ENCODE measurements at regions not wholly inside any gene's neighbourhood (a gene's known extent, or its start where the extent isn't known, plus 50 kb on each side); places are given as distances from the start of the nearest gene placed in this dataset.

DNA sequence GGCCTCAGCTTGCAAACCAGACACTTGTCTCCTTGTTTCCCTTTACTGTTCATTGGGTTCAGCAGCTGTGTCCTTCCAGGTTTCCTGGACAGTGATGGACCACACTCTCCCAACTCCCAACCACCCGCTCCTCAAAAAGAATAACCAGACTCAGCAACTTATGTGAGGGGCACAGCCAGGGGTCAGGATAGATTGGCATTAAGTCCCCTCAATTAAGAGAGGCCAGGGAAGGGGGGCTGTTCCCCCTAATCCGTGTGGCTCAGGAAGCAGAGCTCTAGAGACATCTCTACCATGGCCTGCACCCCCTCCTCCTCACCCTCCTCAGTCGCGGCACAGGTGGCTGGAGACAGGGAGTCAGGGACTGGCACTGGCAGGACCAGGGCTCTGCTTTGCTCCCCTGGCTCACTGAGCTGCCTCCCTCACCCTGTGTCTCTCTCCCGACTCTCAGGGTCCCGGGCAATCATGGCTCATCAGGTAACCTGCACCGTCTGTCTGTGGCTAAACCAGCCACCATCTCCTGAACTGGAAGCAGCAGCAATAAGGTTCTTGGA is 111.7 kb downstream of the ZNF280B start:
- DNase-seq (ENCODE audit: low read depth) = no peak

DNA sequence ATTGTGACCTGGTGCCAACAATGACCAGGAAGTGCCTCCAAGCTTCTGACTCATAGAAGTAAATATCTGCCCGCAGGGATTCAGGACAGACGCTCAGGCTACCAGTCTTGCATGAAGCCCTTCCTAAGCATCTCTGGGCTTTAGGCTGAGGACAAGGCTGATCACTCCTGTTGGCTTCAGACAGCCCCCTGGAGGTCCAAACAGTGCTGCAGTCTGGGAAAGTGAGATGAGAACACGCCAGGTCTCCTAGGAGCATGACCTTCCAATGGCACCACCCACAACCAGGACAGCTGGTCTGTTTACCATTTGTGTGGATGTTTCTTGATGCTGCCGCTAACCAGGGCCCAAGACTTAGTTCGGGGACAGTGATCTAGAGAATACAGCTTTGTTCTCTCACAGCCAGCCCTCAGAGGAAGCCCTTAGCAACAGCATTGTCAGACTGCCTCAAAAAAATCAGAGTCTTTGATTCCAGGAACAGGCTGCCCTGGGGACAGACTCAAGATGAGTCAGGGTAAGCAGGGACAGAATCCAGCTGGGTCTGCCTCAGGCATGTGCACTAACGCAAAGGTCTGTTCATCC is 111.2 kb downstream of the ZNF280B start:
- DNase-seq (ENCODE audit: low read depth) = no peak

DNA sequence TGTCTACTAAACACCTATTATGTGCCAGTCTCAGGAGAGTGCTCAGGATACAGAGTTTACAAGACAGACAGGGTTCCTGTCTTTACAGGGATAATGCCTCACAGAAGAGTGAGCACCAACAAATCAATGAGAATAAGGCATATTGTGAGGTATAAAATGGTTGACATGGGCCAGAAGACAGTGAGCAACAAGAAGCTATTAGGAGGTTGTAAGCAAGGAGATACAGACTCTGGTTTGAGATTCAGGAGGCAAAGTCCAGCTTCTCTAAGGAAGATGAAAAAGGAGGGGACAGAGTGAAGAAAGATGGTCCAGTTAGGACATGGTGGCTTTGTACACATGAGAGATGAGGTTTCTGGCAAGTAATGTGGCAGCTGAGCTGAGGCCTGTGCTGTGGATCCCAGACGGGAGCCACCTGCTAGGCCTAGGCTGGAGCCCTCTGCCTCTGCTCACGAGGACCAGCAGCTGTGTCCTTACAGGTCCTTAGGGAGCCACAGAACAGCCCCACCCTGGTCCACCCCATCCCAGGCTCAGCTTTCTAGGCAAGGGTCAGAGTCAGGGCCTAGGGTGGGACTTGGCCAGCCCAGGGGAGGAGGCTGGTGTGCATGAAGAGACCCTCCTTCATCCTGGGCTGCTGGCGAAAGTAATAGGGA is 110.5 kb downstream of the ZNF280B start:
- no peak for DNase-seq (ENCODE audit: low read depth)

DNA sequence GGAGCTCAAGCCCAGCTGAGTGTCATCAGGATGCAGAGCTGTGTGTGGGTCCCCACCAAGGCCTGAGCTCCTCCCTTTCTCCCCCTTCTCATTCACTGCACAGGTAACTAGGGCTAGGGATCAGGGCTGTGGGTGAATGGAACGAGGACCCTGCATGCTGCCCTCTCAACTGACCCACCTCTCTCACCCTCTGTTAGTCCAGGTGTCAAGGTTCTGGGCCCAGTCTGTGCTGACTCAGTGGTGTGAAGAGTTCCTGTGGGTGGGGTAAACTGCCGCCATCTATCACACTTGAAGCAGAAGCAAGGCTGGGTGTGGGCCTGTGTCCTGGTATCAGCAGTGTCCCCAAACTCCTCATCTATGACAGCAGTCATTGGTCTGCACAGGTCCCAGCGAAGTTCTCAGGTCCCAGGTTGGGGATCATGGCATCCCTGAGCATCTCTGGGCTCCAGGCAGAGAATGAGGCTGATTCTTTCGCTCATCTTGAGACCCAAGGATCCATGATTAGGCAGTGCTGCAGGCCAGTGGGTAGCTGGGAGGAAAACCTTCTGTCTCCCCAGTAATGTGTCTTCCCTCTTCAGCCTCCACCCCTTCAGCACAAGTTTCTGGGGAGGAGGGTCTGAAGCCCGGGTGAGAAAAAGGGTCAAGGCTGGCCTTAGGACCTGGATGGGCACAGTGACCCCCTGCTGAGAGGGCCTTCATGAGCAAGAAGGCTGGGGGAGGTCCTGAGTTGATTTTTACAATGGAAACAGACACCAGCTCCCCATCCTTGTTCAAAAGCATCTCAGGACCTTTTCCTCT is 109.8 kb downstream of the ZNF280B start:
- DNase-seq (ENCODE audit: low read depth) = no peak

DNA sequence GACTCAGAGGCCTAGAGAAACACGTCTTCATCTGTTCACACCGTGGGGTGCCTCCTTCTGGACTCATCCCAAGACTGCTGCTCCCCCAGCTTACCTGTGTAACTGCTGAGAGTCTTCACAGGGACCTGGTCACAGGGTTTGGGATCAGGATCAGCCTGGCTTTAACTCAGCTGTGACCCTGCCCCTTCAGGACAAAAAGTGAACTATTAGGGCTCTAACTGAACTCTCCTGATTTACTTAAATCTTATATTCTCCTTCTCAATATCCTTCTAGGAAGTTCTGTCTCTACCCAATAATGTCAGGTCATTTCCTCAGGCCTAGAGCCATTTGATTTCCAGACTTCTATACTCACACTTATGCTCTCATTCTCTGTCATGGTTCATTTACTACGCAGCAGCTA is 108.4 kb downstream of the ZNF280B start:
- no peak for DNase-seq (ENCODE audit: low read depth)

DNA sequence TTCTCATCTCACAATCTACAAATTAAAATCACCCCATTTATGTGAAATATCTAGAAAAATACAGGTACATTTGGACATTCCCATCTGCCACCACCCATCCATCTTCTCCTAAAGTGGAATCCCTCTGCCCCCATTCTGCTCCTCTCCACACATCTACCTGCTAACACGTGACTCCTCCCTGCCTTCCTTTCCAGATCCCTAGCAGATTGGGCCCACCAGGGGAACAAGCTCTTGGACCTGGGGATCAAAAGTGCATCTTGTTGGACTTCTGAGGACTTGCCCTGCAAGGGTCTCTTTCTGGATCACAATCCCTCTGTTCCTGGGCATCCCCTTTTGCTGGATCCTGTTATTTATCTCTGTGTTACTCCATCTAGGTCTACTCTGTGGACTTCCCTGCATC is 107.6 kb downstream of the ZNF280B start:
- no peak for DNase-seq (ENCODE audit: low read depth)

DNA sequence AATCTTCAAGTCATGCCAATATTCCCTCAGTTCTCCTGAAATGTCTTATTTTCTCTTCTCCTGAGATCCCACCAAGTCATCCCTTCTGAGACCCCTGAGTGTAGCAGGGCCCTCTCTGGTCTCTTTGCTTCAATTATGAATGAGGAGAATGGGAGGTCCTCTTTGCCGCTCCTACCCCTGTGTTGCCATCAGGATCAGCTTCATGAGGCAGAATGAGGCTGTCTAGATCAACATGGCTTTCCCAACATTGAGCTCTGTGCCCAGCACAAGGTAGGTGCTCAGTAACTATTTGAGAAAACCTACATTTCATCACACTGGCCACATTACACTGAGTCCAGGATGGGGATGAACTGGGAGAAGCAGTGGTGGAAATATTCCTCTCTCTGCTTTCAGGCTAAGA is 107.2 kb downstream of the ZNF280B start:
- DNase-seq (ENCODE audit: low read depth) = no peak

DNA sequence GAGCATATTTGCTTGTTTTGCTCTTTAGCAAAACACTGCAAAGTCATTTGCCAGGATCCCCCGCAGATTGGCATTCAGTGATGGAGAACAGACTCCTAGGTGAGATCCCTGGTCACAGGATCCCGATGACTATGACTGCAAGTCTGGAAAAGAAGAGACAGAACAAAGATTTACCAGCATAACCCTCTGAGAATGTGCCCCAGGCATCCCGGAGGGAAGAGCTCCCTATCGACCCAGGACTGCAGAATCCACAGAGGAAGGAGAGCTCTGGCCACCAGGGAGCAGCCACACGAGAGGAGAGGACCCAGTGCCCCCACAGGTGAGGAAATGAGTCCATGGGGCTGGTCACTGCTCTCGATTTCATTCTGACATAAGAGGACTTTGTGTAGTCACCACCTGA is 105.2 kb downstream of the ZNF280B start:
- no peak for DNase-seq (ENCODE audit: low read depth)

DNA sequence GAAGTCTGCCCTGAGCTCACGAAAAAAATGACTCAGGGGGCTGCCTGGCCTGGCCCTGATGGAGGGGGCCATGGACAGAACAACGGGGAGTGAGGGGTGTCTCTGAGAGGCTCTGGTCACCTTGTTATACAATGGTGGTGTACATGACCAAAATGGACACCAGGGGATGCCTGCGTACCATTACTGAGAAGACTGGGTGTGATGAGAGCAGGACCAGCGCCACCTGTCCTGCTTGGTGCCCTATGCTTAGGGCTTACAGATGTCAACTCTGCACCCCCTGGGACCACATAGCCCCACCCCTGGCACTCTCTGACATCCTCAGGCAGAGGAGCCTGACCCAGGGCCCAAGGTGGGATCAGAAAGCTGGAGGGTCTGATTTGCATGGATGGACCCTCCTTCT is 104.8 kb downstream of the ZNF280B start:
- no peak for DNase-seq (ENCODE audit: low read depth)

DNA sequence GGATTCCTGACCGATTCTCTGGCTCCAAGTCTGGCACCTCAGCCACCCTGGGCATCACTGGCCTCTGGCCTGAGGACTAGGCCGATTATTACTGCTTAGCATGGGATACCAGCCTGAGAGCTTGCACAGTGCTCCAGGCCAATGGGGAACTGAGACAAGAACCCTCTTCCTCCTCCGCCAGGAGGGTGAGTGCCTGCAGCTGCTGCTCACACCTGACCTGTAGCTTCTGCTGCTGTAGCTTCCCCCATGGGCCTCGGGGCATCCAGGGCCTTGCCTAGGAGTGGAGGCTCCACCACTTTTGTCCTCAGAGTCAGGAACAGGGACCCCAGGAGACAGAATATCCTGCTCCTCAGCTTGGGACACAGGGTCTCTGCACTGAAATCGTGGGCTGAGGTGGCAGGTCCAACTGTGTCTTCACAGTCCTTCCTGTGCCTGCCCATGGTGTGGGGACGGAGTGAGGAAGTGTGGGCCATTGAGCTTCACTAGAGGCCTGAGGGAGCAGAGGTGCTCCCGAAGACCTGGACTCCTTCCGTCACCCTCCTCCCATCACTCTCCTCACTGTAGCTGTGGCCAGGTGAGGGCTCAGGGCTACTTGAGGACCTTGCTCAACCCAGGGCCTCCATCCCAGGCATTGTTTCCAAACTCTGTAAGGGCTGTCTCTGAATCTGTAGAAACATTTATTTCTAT is 103.8 kb downstream of the ZNF280B start:
- DNase-seq (ENCODE audit: low read depth) = no peak

DNA sequence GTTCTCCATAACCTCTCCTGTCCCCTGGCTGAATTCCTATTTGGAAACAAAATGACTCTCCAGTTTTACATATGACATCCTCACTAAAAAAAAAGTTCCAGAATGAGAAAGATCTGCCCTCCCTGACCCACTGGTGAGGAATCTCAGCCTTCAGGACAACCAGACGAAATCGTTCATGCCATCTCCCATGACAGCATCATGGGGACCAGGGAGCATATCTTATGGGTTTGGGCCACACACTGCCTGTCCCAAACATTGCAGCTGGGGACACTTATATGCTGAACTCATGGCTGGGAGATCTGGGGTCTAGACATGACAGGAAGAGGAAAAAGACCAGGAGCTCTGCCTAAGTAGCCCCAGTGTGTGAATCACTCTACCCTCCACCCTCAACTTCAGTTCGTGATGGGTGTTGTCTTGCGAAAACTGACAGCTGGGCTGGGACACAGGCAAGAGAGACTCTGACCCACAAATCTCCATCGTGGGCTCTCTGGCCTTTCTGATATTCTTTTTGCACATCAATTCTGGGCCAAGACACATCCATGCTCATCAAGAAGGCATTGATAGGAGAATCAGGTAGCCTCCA is 102.0 kb downstream of the ZNF280B start:
- no peak for DNase-seq (ENCODE audit: low read depth)

DNA sequence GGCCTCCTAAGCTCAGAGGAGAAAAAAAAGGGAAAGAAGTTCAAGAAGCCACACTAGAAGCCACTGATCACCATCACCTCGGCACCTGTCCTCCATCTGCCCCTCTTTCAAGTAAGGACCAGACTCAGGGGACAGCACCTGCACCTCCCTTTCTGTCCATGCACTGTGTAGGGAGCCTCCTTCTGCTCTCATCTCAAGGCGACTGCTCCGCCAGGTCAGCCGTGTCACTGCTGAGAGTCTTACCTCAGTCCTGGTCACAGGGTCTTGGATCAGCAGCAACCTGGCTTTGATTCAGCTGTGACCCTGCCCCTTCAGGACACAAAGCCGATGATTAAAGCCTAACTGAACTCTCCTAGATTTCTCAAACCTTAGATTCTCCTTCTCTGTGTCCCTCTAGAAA is 101.5 kb downstream of the ZNF280B start:
- DNase-seq (ENCODE audit: low read depth) = no peak

DNA sequence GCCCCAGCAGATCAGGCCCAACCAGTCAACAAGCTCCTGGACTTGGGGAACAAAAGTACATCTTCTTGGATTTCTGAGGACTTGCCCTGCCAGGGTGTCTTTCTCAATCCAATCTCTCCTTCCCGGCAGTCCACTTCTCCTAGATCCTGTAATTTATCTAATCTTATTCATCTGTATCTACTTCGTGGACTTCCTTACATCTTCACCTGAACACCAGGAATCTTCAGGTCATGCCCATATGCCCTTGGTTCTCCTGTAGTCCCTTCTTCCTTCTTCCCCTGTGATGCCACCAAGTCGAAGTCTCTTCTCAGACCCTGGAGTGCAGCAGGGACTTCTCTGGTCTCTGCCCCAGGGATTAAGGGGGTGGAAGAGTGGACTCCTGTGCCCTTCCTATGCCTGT is 100.3 kb downstream of the ZNF280B start:
- DNase-seq (ENCODE audit: low read depth) = no peak

DNA sequence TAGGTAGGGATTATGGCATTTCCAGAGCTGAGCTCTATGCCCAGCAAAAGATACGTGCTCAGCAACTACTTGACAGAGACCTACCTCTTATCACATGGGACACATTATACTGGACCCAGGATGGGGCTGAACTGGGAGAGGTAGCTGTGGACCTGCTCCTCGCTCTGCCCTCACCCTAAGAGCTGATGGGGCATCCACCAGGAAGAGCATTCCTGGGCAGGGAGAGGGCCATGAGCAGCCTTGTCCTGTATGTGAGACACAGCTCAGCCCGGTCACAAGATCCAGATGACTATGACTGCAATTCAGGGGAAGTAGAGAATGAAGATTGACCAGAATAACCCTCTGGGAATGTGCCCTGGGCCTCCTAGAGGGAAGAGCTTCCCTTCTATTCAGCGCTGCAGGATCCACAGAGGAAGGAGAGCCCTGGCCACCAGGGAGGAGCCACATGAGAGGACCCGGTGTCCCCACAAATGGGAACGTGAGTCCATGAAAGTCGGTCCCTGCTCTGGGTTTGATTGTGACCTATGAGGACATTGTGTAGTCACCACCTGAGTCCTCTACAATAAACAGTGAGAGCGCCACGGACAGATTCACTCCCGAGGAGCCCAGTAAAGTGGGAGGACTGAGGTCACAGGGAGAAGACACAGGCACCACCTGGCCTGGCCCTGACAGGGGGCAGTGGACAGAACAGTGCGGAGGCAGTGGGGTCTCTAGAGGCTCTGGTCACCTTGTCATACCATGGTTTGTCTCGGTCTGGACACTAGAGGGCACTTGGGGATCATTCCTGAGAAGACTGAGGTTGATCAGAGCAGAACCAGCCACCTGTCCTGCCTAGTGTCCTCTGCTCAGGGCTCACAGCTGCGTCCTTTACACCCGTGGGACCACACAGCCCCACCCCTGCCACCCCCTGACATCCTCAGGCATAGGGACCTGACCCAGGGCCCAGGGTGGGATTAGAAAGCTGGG is 99.5 kb downstream of the ZNF280B start:
- DNase-seq (ENCODE audit: low read depth) = no peak

DNA sequence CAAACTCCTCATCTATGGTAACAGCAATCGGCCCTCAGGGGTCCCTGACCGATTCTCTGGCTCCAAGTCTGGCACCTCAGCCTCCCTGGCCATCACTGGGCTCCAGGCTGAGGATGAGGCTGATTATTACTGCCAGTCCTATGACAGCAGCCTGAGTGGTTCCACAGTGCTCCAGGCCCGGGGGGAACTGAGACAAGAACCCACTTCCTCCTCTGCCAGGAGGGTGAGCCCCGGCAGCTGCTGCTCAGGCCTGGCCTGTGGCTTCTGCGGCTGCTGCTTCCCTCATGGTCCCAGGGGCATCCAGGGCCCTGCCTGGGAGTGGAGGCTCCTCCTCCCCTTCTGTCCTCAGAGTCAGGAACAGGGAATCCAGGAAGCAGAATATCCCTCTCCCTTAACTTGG is 98.4 kb downstream of the ZNF280B start:
- DNase-seq (ENCODE audit: low read depth) = no peak

DNA sequence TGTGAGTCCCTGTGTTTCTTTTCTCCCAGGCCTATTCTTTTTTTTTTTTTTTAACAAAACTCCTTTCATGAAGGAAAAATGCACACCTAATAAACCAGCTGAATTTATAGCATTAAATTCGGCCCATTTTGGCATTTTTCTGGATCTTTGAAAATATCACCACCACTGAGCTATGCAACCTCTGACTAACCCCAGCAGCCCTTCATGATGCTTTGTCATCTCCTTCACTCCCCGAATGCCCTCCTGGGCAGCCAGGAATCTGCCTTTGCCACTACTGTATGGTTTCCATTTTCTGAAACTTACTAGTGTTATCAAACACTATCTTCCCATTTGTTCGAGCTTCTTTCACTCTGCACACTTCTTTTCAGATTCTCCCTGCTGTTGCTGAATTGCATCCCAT is 97.9 kb downstream of the ZNF280B start:
- DNase-seq (ENCODE audit: low read depth) = no peak

DNA sequence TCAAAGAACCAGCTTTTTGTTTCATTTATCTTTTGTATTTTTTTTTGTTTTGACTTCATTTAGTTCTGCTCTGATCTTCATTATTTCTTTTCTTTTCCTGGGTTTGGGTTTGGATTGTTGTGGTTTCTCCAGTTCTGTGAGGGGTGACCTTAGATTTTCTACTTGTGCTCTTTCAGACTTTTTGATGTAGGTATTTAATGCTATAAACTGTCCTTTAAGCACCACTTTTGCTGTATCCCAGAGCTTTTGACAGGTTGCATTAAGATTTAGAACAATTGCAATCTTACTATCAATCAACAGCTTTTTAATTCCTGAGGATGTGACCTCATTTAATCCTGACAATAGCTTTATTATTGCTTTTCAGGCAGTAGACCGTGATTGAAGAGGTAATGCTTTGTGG is 94.3 kb downstream of the ZNF280B start:
- DNase-seq (ENCODE audit: low read depth) = no peak

DNA sequence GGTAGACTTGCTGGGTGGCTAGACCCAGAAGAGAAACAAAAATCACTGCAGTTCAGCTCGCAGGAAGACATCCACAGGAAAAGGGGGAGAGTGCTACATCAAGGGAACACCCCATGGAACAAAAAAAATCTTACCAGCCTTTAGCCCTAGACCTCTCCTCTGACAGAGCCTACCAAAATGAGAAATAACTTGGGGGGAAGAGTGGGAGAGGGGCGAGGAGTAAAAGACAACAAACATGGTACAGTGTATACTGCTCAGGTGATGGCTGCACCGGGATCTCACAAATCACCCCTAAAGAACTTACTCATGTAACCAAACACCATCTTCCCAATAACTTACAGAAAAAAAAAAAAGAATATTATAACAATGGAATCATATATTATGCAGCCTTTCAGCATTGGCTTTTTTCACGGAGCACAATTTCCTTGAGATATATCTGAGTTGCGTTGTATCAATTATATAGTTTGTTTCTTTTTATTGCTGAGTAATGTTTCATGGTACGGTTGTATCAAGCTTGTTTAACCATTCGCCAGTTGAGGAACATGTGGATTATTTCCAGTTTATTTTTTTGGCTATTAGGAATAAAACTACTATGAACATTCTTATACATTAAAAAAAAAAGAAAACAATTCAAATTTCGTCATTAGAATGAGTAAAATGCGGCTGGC is 90.9 kb downstream of the ZNF280B start:
- no peak for DNase-seq (ENCODE audit: low read depth)

DNA sequence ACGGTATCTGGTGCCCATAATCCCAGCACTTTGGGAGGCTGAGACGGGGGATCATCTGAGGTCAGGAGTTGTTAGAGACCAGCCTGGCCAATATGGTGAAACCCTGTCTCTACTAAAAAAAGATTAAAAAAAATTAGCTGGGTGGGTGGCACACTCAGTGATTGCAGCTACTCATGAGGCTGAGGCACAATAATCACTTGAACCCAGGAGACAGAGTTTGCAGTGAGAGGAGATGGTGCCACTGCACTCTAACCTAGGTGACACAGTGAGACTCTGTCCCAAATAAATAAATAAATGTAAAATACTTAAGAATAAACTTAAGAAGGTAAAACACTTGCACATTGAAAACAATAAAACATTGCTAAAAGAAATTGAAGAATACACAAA is 90.4 kb downstream of the ZNF280B start:
- no peak for DNase-seq (ENCODE audit: low read depth)

DNA sequence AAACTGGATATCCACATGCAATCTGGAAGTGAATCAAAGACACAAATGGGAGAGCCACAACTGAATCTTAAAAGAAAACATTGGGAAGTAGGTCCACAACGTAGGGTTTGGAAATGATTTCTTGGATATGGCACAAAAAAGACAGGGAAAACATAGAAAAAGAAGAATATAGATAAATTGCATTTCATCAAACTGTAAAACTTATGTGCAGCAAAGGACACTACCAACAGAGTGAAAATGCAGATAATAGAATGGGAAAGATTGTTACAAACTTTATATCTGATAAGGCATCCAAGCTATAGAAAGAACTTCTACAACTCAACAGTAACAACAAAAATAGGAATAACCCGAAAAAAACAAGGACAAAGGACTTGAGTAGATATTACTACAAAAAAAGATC is 89.6 kb downstream of the ZNF280B start:
- no peak for DNase-seq (ENCODE audit: low read depth)

DNA sequence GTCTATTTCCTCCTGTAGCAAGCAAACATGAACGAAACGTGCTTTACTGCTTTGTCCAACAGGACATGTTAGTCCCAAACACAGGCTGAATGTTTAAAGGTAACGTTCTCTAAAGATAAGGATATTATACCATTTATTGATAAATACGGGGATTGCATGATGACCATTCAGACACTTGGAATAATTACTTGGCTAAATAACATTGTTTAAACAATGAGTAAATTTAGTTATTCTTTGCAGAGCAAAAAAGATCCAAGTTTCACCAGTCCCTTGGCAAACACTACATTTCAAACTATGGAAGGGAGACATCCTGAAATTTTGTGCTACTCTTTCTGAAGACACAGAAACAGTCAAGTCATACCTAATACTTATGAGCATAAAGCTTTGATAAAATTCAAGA is 88.0 kb downstream of the ZNF280B start:
- DNase-seq (ENCODE audit: low read depth) = no peak

Measured in amniotic epithelial cell (primary cell).